ENCODE measurements at regions not wholly inside any gene's neighbourhood (a gene's known extent, or its start where the extent isn't known, plus 50 kb on each side); places are given as distances from the start of the nearest gene placed in this dataset. TPM values are rescaled to one million over a fixed set of nuclear protein-coding genes. Genes with fewer than 3 reads are reported as not detected.

- Histone ChIP-seq H3K4me3 (no peak overlapping the region), H3K4me1 (no peaks in the 10 kb centered on the region), H3K9me3 (no peaks in the 10 kb centered on the region), H3K27ac (no peak overlapping the region), H3K36me3 (replicated peaks in 1 of 2; ENCODE audit: insufficient read depth in 1 of 2, low read depth in 2 of 2) (no peaks in the 10 kb centered on the region), H3K27me3 (no peaks in the 10 kb centered on the region)
- no peak for TF ChIP-seq CTCF (IDR thresholded peaks at IDR 0.05)
- no peak for TF ChIP-seq POLR2A (IDR thresholded peaks at IDR 0.05)
- intact Hi-C loops (cut with DNase I): no loop called here
- 65% methylated on average over 4 of the region's 4 CpGs for WGBS, 2 donors
- no peak for ATAC-seq
- DNase-seq: no peak
Observed at GRCh38 chr2:215487002-215487372, 51.1 kb upstream of the FN1 start.

- intact Hi-C loops (cut with DNase I): no loop called here
- DNase-seq (no peak), ATAC-seq (no peak)
- H3K4me3 ChIP-seq: no peak overlapping the region
- H3K27ac ChIP-seq: no peak overlapping the region
- TF ChIP-seq CTCF (IDR thresholded peaks at IDR 0.05) (no peak), POLR2A (IDR thresholded peaks at IDR 0.05) (no peak)
- no peaks in the 10 kb centered on the region for H3K4me1 ChIP-seq
- no peaks in the 10 kb centered on the region for H3K36me3 ChIP-seq (replicated peaks in 1 of 2; ENCODE audit: insufficient read depth in 1 of 2, low read depth in 2 of 2)
- 84 to 87% methylated on average over 2 of the region's 2 CpGs for whole genome bisulfite sequencing, 2 donors
- no peaks in the 10 kb centered on the region for H3K9me3 ChIP-seq
- H3K27me3 ChIP-seq: no peaks in the 10 kb centered on the region
Observed at GRCh38 chr2:215486291-215487001, 50.6 kb upstream of the FN1 start.

Small RNA genes in the stretch of these regions (small RNA-seq; reads per million reads assigned to genes)
- not detected for gene AC093850.1

Data from body of pancreas (tissue), 4 donors.